MCF 10A (cell line): ENCODE measurements at regions not wholly inside any gene's neighbourhood (a gene's known extent, or its start where the extent isn't known, plus 50 kb on each side); places are given as distances from the start of the nearest gene placed in this dataset.

ENCODE experiments used
- BruUV-seq: library from RNA; stranded (reverse); fragments of 400-500 nt; replicated peaks from 2 replicates; lab custom pipeline; 2021; lab: Mats Ljungman, UMichigan
- CTCF ChIA-PET: fragments of 300-600 bp; sonication (Branson Sonifier 250); formaldehyde crosslinking; extraction: SDS; loops from one replicate; lab custom pipeline; 2021; ENCODE audit warnings: antibody characterized with exemption, inconsistent platforms; lab: Yijun Ruan, JAX
- POLR2A ChIA-PET: fragments of 300-600, 350-650 bp; sonication (Branson Sonifier 250); formaldehyde crosslinking; extraction: SDS; loops from one replicate; lab custom pipeline; 2020; ENCODE audit warnings: antibody characterized with exemption, inconsistent platforms; lab: Yijun Ruan, JAX
- DNase-seq: peaks from one replicate; pipeline ENCODE4 v3.0.0-alpha.2; 2018; ENCODE audit not compliant: unreplicated experiment
- H3K27ac Mint-ChIP-seq: one replicate; pipeline ENCODE4 v1.8.0; 2022; ENCODE audit warnings: mild to moderate bottlenecking, low read depth, mixed read lengths; ENCODE audit not compliant: unreplicated experiment
- H3K27me3 Mint-ChIP-seq: one replicate; pipeline ENCODE4 v1.8.0; 2022; ENCODE audit warnings: mixed read lengths; ENCODE audit not compliant: insufficient read depth, unreplicated experiment
- H3K36me3 Mint-ChIP-seq: one replicate; pipeline ENCODE4 v1.8.0; 2022; ENCODE audit warnings: mild to moderate bottlenecking, moderate library complexity, mixed read lengths; ENCODE audit not compliant: insufficient read depth, unreplicated experiment
- H3K4me1 Mint-ChIP-seq: one replicate; pipeline ENCODE4 v1.8.0; 2022; ENCODE audit warnings: mixed read lengths; ENCODE audit not compliant: insufficient read depth, unreplicated experiment
- H3K4me3 Mint-ChIP-seq: one replicate; pipeline ENCODE4 v1.8.0; 2022; ENCODE audit warnings: mild to moderate bottlenecking, moderate library complexity, mixed read lengths; ENCODE audit not compliant: unreplicated experiment
- H3K9me3 Mint-ChIP-seq: one replicate; pipeline ENCODE4 v1.8.0; 2022; ENCODE audit warnings: mixed read lengths; ENCODE audit not compliant: unreplicated experiment
- intact Hi-C: fragments of 100-400 bp; cut with micrococcal nuclease; formaldehyde crosslinking; loops from 2 replicates; pipeline ENCODE4 v1.14.1; 2022
- TF ChIP-seq, protein P1 (sequence below): fragments of 200-600 bp; IDR thresholded peaks from one replicate; pipeline ENCODE4 v1.8.0; 2022; ENCODE audit warnings: antibody characterized with exemption, mild to moderate bottlenecking; ENCODE audit not compliant: unreplicated experiment

DNA sequence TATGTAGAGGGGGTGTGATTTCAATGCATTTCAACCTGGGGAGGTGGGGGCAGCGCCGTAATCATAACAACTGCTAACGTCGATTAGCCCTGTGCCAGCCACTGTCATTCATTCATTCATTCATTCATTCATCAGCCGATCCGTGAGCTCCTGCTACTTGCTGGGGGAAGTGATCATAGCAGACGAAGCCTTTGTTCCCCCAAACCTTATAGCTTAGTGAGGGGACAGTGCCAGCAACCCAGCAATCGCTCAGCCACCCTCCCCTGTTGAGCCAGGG, 106.5 kb upstream of the GSE1 start:
- Mint-ChIP-seq H3K4me3 (no peak overlapping the region), H3K36me3 (peaks cover 11% of the 10 kb centered on the region), H3K4me1 (no peaks in the 10 kb centered on the region), H3K9me3 (no peaks in the 10 kb centered on the region), H3K27ac (no peak overlapping the region), H3K27me3 (no peaks in the 10 kb centered on the region)
- no TSS peak for BruUV-seq
- ChIA-PET POLR2A (interaction anchor here (0.7 kb wide), 1 partner anchor 121 kb away, joined by 3 read pairs; no protein-coding TSS in a partner anchor), CTCF (interaction anchor here (1.2 kb wide), 1 partner anchor 8 kb away, joined by 4 read pairs; no protein-coding TSS in a partner anchor)
- no peak for DNase-seq
- intact Hi-C loops = no loop called here
- TF ChIP-seq, protein P1, sequence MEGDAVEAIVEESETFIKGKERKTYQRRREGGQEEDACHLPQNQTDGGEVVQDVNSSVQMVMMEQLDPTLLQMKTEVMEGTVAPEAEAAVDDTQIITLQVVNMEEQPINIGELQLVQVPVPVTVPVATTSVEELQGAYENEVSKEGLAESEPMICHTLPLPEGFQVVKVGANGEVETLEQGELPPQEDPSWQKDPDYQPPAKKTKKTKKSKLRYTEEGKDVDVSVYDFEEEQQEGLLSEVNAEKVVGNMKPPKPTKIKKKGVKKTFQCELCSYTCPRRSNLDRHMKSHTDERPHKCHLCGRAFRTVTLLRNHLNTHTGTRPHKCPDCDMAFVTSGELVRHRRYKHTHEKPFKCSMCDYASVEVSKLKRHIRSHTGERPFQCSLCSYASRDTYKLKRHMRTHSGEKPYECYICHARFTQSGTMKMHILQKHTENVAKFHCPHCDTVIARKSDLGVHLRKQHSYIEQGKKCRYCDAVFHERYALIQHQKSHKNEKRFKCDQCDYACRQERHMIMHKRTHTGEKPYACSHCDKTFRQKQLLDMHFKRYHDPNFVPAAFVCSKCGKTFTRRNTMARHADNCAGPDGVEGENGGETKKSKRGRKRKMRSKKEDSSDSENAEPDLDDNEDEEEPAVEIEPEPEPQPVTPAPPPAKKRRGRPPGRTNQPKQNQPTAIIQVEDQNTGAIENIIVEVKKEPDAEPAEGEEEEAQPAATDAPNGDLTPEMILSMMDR = no peak

- no peaks in the 10 kb centered on the region for H3K9me3 Mint-ChIP-seq
- DNase-seq = no peak
- no peaks in the 10 kb centered on the region for H3K27me3 Mint-ChIP-seq
- ChIA-PET CTCF (no interaction called here), POLR2A (no interaction called here)
- peaks cover 11% of the 10 kb centered on the region for H3K36me3 Mint-ChIP-seq
- no TSS peak for BruUV-seq
- no peaks in the 10 kb centered on the region for H3K4me1 Mint-ChIP-seq
- intact Hi-C loops = no loop called here
- no peak overlapping the region for H3K4me3 Mint-ChIP-seq
- TF ChIP-seq, protein P1 = no peak
- no peak overlapping the region for H3K27ac Mint-ChIP-seq
These were observed 105.8 kb upstream of the GSE1 start for GRCh38 chr16:85507342-85507741.

DNA sequence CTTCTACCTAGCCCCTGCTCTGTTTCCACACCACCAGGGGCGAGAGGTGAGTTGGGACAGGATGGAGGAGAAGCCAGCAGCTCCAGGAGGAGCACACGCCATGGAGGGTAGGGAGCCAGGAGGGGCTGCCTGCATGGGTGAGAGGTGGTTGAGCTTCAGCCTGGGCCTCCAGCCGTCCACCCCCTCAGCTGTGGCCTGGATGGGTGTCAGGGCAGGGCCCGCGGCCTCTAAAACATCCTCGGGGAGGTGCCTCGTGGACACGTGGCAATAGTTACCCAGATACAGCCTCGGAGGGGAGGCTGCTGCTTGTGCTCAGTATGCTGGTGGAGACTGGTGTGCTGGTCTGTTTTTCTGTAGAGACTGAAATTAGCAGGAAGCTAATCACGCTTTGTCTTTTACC, 104.7 kb upstream of the GSE1 start:
- TF ChIP-seq, protein P1 = no peak
- Mint-ChIP-seq H3K27ac (no peak overlapping the region), H3K4me3 (no peak overlapping the region), H3K27me3 (no peaks in the 10 kb centered on the region), H3K4me1 (no peaks in the 10 kb centered on the region), H3K36me3 (peaks cover 11% of the 10 kb centered on the region), H3K9me3 (no peaks in the 10 kb centered on the region)
- no TSS peak for BruUV-seq
- intact Hi-C loops = no loop called here
- POLR2A ChIA-PET = no interaction called here
- no peak for DNase-seq
- CTCF ChIA-PET = interaction anchor here (0.6 kb wide), 1 partner anchor 97 kb away, joined by 4 read pairs; no protein-coding TSS in a partner anchor

GRCh38 chr16:85508993-85509392, 104.1 kb upstream of the GSE1 start:
- ChIA-PET CTCF (interaction anchor here (0.6 kb wide), 1 partner anchor 97 kb away, joined by 4 read pairs; no protein-coding TSS in a partner anchor), POLR2A (no interaction called here)
- no peaks in the 10 kb centered on the region for H3K9me3 Mint-ChIP-seq
- peaks cover 11% of the 10 kb centered on the region for H3K36me3 Mint-ChIP-seq
- intact Hi-C loops = no loop called here
- peaks cover 2% of the 10 kb centered on the region for H3K4me1 Mint-ChIP-seq
- TF ChIP-seq, protein P1 = no peak
- no peak overlapping the region for H3K4me3 Mint-ChIP-seq
- no peak for DNase-seq
- no TSS peak for BruUV-seq
- no peak overlapping the region for H3K27ac Mint-ChIP-seq
- no peaks in the 10 kb centered on the region for H3K27me3 Mint-ChIP-seq
